PC-3 (cell line): ENCODE measurements at regions not wholly inside any gene's neighbourhood (a gene's known extent, or its start where the extent isn't known, plus 50 kb on each side); places are given as distances from the start of the nearest gene placed in this dataset.

Source experiments
- ATAC-seq: fragments of 200-7000 bp; cut with Tn5 transposase; 2 replicates; pipeline ENCODE4 v1.9.1; 2020; ENCODE audit warnings: mild to moderate bottlenecking, moderate library complexity
- BruUV-seq: library from RNA; stranded (reverse); fragments of 400-500 nt; replicated peaks from 2 replicates; lab custom pipeline; 2021; lab: Mats Ljungman, UMichigan
- CTCF ChIA-PET: fragments of 300-600 bp; sonication (Branson Sonifier 250); formaldehyde crosslinking; loops from one replicate; lab custom pipeline; 2022; ENCODE audit warnings: antibody characterized with exemption; lab: Charles Lee
- POLR2A ChIA-PET: fragments of 300-600 bp; sonication (Branson Sonifier 250); formaldehyde crosslinking; loops from one replicate; lab custom pipeline; 2022; ENCODE audit warnings: antibody characterized with exemption; ENCODE audit not compliant: unreplicated experiment; lab: Charles Lee
- DNase-seq: peaks from one replicate; pipeline ENCODE4 v3.0.0-alpha.2; 2015
- H2AFZ ChIP-seq: fragments of 300-600 bp; sonication (generic); 2 replicates; pipeline ENCODE4 v1.6.0; 2016; ENCODE audit warnings: antibody characterized with exemption, low read length
- H3F3A ChIP-seq: fragments of 300-600 bp; sonication (generic); one replicate; pipeline ENCODE4 v1.6.0; 2017; ENCODE audit warnings: antibody characterized with exemption, low read length, control low read depth, mild to moderate bottlenecking; ENCODE audit not compliant: unreplicated experiment
- H3K27ac ChIP-seq: fragments of 300-600 bp; sonication (generic); 2 replicates; pipeline ENCODE4 v1.5.1; 2016; ENCODE audit warnings: mild to moderate bottlenecking, low read length
- H3K27me3 ChIP-seq: fragments of 300-600 bp; sonication (generic); 2 replicates; pipeline ENCODE4 v1.6.1; 2016; ENCODE audit warnings: low read length, mixed read lengths
- H3K36me3 ChIP-seq: fragments of 300-600 bp; sonication (generic); 2 replicates; pipeline ENCODE4 v1.6.1; 2016; ENCODE audit warnings: low read depth, mixed run types, low read length, mixed read lengths
- H3K4me1 ChIP-seq: fragments of 300-600 bp; sonication (generic); 2 replicates; pipeline ENCODE4 v1.5.1; 2016; ENCODE audit warnings: low read length; ENCODE audit not compliant: insufficient read depth
- H3K4me2 ChIP-seq: fragments of 300-600 bp; sonication (generic); 2 replicates; pipeline ENCODE4 v1.6.0; 2016; ENCODE audit warnings: low read length
- H3K4me3 ChIP-seq: fragments of 300-600 bp; sonication (generic); 2 replicates; pipeline ENCODE4 v1.5.1; 2016; ENCODE audit warnings: mild to moderate bottlenecking, low read length, mixed read lengths
- H3K79me2 ChIP-seq: fragments of 300-600 bp; sonication (generic); 2 replicates; pipeline ENCODE4 v1.6.1; 2017; ENCODE audit warnings: low read length, mixed read lengths
- H3K9ac ChIP-seq: fragments of 300-600 bp; sonication (generic); 2 replicates; pipeline ENCODE4 v1.6.0; 2016; ENCODE audit warnings: mild to moderate bottlenecking, low read length
- H3K9me2 ChIP-seq: fragments of 300-600 bp; sonication (generic); replicated peaks from 2 replicates; pipeline ENCODE4 v1.6.1; 2016; ENCODE audit warnings: mixed run types, low read length, mixed read lengths
- H3K9me3 ChIP-seq: fragments of 300-600 bp; sonication (generic); 2 replicates; pipeline ENCODE4 v1.6.1; 2016; ENCODE audit warnings: low read length, mixed read lengths
- H4K20me1 ChIP-seq: fragments of 300-600 bp; sonication (generic); 2 replicates; pipeline ENCODE4 v1.6.1; 2016; ENCODE audit warnings: low read length, mixed read lengths
- CTCF ChIP-seq: fragments of 300-600 bp; sonication (generic); conservative IDR thresholded peaks from 2 replicates; pipeline ENCODE4 v1.5.1; 2017; ENCODE audit warnings: antibody characterized with exemption, low read depth, mild to moderate bottlenecking, low read length
- EZH2 ChIP-seq: fragments of 300-600 bp; sonication (generic); IDR thresholded peaks from one replicate; pipeline ENCODE4 v1.6.1; 2017; ENCODE audit warnings: antibody characterized with exemption, mild to moderate bottlenecking, low read length; ENCODE audit not compliant: unreplicated experiment
- EZH2phosphoT487 ChIP-seq: fragments of 300-600 bp; sonication (generic); IDR thresholded peaks from 2 replicates; pipeline ENCODE4 v1.6.1; 2018; ENCODE audit warnings: mild to moderate bottlenecking, antibody characterized with exemption, low read length, borderline replicate concordance
- intact Hi-C: fragments of 100-400 bp; cut with micrococcal nuclease; formaldehyde crosslinking; loops from 2 replicates; pipeline ENCODE4 v1.9.0; 2023

DNA sequence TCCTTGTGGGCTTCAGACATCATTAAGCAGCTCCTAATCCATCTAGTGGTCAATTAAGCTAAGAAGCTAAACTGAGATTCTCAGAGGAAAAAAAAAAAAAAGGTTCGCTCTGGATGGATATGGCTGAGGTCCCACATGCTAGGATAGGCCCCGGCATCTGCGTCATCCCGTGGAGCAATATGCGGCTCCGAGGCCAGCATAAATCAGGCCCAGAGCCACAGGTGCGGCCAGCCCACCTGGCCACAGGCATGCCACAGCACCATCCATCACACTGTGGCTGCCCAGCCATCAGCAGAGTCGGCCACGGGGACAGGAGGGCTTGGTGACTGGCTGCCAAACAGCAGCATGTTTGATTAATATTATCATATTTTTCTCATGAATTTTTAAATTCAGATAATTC is 106.9 kb upstream of the TIAM1 start:
- H3K27me3 ChIP-seq = no peaks in the 10 kb centered on the region
- H3K27ac ChIP-seq = no peak overlapping the region
- no peaks in the 10 kb centered on the region for H3K9me2 ChIP-seq
- H3K79me2 ChIP-seq = no peaks in the 10 kb centered on the region
- no peak overlapping the region for H3K9ac ChIP-seq
- CTCF ChIA-PET = interaction anchor here (0.6 kb wide), 1 partner anchor 103 kb away, joined by 3 read pairs; no protein-coding TSS in a partner anchor
- no peaks in the 10 kb centered on the region for H4K20me1 ChIP-seq
- no peak overlapping the region for H3K4me3 ChIP-seq
- BruUV-seq = no TSS peak
- no peaks in the 10 kb centered on the region for H3K36me3 ChIP-seq
- no peak for TF ChIP-seq EZH2phosphoT487
- TF ChIP-seq CTCF = no peak
- TF ChIP-seq EZH2 = no peak
- H3K4me1 ChIP-seq = no peaks in the 10 kb centered on the region
- no peaks in the 10 kb centered on the region for H3F3A ChIP-seq
- ATAC-seq (no peak), DNase-seq (no peak)
- POLR2A ChIA-PET = no interaction called here
- H3K4me2 ChIP-seq = no peak overlapping the region
- H3K9me3 ChIP-seq = no peaks in the 10 kb centered on the region
- intact Hi-C loops = no loop called here
- H2AFZ ChIP-seq = no peak overlapping the region

DNA sequence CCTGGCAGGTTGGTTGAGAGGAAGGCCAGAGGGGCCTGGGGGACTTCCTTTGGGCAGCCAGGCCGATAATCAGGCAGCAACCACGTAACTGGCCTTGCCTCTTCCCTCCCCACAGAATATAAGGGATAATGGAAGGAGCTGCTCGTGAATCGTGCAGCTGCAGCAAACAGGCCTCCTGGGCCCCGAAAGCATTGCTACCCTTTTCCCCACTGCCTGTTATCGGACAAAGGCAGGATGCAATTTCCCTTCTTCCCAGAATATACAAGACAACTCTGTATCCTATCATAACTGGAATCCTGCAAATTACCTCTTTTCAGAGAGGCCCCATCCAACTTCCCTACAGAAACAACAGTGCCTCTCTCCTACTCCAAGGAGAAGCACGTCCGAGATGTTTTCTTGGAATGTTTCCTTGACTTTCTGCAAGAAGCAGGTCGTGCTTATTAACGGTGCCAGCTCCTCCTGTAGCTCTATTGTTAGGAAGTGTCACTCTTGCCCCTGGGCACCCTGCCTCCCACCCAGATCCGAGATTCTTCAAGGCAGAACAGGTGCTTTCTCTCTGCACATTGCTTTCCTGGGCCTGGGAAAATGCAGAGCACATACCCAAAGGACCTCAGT is 106.0 kb upstream of the TIAM1 start:
- Histone ChIP-seq H3K79me2 (no peaks in the 10 kb centered on the region), H3K9me3 (no peaks in the 10 kb centered on the region), H2AFZ (no peak overlapping the region), H3K27ac (no peak overlapping the region), H3F3A (no peaks in the 10 kb centered on the region), H3K9ac (no peak overlapping the region), H3K36me3 (no peaks in the 10 kb centered on the region), H3K27me3 (no peaks in the 10 kb centered on the region), H3K4me1 (no peaks in the 10 kb centered on the region), H4K20me1 (no peaks in the 10 kb centered on the region), H3K9me2 (no peaks in the 10 kb centered on the region), H3K4me2 (no peak overlapping the region), H3K4me3 (no peak overlapping the region)
- ChIA-PET CTCF (no interaction called here), POLR2A (no interaction called here)
- BruUV-seq = no TSS peak
- intact Hi-C loops = no loop called here
- TF ChIP-seq CTCF (no peak), EZH2phosphoT487 (no peak), EZH2 (no peak)
- DNase-seq (no peak), ATAC-seq (no peak)

GRCh38 chr21:31448496-31448895 is 104.4 kb upstream of the TIAM1 start:
- POLR2A ChIA-PET = no interaction called here
- intact Hi-C loops = no loop called here

More at GRCh38 chr21:31448496-31448895, 104.4 kb upstream of the TIAM1 start:
- Histone ChIP-seq H3K4me2 (no peak overlapping the region), H3K4me3 (no peak overlapping the region), H3K4me1 (no peaks in the 10 kb centered on the region), H3F3A (no peaks in the 10 kb centered on the region), H3K27ac (no peak overlapping the region), H3K36me3 (no peaks in the 10 kb centered on the region), H3K9me2 (no peaks in the 10 kb centered on the region), H3K9ac (no peak overlapping the region), H3K9me3 (no peaks in the 10 kb centered on the region), H3K79me2 (no peaks in the 10 kb centered on the region), H4K20me1 (no peaks in the 10 kb centered on the region), H3K27me3 (no peaks in the 10 kb centered on the region), H2AFZ (no peak overlapping the region)
- DNase-seq (no peak), ATAC-seq (no peak)
- TF ChIP-seq CTCF (no peak), EZH2 (no peak), EZH2phosphoT487 (no peak)
- BruUV-seq = no TSS peak
- CTCF ChIA-PET = no interaction called here
